ENCODE measurements at regions not wholly inside any gene's neighbourhood (a gene's known extent, or its start where the extent isn't known, plus 50 kb on each side); places are given as distances from the start of the nearest gene placed in this dataset.
"Not testable (repeated sequence)": the region's sequence is repeated elsewhere in the genome, so short reads cannot be mapped to it uniquely, and the experiment has no call there.

DNA sequence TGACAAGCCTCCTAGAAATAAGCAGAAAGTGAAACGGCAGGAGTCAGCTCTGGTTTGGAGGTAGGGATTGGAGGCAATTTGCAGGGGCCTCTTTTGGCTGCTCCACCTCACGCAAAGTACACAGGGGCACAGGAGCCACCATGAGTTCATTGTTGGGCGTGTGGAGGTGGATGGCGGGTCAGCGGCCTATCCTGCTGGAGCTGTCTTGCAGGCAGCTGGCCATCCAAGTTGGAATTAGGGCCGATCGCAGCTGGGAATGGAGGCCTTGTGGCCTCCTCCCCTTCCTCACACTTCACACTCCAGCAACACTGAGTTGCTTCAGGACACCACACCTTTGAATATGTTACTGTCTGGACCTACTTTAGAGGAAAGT, 171.5 kb downstream of the MYCN start:
- no peak for DNase-seq

DNA sequence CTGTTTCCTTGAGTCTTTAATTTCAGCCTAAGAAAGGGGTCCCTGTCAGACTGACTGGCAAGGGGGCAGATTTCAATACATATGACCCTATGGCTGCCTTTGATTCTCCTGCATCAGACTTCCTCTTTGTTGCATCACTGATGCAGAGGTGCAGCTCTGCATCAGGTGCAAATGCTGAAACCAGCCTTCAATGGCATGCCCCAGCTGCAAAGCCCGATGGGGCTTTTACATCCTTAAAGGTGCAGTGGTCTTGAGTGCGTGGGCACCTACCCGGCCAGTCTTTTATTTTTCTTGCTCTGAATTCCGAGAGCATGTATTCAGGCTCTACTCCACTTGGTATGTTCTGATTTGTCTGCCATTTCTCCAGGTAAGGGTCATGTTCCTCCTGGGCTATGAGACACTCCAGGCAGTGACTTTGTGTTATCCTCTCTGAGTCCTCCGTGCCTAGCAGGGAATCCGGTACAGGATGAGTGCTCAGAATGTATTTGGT, 169.5 kb downstream of the MYCN start:
- no peak for DNase-seq

DNA sequence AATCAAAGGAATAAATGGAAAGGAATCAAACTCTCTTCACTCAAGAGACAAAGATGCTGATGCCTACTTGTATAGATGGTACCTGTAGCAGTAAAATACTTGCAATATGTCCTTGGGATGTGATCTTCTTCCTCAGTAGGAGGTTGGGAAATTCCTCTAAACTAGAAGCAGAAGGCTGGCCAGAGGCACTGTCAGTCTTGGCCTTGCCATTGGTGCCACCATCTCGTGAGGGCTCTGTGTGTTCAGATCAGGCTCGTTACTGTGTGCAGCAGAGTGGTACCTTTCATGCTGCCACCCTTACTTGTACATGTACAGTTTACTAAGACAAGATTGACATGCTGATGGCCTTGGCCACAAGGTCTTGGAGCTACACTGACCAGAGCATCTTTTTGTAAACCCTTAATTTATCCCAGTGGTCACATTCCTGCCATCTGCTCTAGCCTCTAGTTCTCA, 169.0 kb downstream of the MYCN start:
- no peak for DNase-seq

DNA sequence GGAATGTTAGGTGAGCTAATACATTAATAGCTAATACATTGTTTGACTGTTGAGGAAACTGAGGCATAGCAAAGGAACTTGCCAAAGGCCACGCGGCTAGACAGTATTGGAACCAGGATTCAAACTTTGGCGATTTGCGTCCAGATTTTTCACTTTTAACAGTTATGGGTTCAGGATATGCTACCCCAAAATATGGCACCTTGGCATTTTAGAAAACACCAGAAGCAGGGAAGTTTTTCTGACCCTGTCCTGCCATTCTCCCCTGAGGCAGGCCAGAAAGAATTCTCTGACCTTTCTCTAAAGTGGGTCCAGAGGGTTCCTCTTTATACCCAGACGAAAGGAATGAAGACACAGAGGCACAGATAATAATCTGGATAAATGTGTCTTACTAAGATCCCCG, 166.9 kb downstream of the MYCN start:
- DNase-seq, result no peak

DNA sequence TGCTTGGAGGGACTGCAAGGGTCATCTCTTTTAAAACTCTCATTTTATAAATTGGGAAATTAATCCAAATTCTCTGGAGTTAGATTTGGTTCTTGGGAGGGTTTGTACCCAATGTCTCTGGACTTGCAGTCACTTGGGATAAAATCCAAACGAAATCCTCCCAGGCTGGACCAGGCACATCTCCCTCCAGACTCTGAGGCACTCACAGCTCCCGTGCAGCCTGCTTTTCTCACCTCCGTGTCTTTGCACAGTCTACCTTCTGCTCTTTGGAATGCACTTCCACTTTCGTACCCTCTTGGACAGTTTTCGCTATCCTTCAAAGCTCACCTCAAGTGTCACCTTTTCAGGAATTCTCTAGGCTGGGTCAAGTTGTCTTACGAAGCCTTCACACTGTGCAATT, 166.3 kb downstream of the MYCN start:
- DNase-seq, result no peak

DNA sequence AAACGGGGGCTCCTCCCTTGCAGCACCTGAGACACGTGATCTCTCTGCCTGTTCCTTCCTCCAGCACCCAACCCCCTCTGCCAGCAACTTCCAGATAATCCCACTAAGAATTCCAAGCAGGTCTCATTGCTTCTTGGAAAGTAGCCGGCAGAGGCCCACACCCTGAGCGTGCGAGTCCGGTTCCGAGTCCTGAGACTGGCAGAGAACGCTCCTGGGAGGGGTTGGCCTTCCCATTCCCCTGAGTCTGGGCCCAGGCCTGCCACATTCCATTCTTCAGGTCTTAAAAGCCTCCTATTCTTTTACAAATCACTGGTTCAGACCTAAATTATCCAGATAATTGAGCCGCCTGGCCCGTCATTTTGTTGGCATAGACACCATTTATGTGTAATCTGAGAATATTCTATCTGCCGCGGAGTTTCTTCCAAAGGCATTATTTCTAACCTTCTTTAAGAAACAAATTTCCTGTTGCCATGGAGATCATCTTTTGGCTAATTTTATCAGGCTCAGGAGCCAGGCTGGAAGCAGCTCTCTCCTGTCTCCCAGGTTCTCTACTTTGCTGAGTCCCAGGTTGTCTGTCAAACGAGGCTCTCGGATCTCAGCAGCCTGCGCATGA, 165.4 kb downstream of the MYCN start:
- peak; percentile 95 for DNase-seq

DNA sequence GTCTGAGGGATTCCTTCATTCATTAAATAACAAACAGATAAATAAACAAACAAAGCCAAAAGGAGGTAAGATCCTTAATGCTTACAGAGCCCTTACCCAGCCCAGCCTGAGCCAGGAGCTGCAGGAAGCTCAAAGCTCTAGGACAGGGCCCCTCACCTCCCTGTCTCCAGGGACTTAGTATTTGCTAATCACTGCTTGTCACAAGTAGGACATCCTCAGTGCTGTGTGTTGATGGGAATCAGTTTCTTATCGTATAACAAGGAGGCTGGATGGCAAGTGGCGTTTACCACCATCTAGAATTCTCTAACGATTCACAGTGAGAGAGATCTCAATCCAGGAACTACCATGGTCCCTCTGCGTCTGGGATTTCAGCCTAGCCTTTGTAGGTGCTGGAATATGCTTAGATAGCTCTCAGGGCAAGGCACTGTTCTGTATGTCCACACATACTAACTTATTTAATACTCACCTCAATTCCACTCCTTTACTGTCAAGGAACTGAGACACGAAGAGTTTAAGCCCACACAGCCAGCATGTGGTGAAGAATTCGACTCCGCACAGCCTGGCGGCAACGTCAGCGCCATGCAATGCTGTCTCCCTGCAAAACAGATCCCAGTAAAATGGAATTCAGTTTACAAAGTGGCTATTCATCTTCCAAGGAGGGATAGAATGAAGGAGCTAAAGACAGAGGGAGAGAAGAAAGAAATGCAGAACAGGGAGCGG, 164.8 kb downstream of the MYCN start:
- peak; percentile 72 for DNase-seq

DNA sequence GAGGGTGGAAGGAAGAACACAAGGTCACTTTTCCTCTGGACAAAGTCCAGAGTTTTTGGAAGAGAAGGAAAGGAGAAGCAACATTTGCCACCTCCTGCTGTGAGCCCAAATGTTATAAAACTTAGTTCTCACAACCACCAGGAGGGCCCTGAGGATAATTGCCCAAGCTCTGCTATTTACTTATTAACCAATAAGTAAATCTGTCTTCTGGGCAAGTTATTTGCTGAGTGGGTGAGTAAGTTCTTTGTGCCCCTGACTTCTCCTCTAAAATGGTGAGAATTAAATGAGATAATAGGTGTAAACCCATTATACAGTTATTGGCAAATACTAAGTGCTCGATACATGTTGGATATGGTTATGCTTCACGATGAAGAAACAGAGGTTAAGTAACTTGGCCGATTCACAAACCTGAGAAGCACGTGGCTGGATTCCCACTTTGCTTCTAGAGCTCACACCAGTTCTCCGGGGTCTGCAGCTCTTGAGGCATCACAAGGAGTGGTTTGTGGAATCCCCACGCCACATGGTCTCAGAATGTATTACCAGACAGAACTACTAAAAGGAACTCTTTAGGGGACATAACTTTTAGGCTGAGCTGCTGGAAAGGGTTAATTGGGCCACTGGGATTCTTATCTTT, 164.1 kb downstream of the MYCN start:
- no peak for DNase-seq

DNA sequence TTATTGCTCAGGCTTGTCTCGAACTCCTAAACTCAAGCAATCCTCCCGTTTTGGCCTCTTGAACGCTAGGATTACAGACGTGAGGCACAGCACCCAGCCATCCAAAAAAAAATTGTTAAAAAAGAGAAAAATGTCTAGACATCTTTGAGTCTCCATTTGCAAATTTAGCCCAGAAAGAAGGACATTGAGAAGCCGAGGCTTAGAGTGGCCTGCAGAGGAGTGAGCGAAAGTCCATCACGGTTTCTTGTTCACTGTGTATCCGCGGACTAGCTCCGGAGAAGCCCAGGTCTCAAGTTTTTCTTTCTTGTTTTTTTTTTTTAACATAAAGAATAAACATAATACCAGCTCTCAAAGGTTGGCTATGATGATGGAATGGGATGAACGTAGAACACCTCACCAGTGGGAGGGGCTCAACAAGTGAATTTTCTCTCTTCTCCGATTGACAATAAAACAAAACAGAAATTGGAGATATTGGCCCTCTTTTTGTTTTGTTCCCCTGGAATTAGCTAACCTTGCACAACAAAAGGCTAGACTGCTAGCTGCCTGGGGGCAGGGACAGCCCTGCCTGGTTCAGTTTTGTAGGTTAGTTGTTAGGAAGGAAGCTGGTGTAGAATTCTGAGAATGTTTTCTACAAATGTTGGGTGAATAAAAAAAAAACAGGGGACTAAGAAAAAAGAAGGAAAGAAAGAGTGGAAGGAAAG, 163.4 kb downstream of the MYCN start:
- no peak for DNase-seq

DNA sequence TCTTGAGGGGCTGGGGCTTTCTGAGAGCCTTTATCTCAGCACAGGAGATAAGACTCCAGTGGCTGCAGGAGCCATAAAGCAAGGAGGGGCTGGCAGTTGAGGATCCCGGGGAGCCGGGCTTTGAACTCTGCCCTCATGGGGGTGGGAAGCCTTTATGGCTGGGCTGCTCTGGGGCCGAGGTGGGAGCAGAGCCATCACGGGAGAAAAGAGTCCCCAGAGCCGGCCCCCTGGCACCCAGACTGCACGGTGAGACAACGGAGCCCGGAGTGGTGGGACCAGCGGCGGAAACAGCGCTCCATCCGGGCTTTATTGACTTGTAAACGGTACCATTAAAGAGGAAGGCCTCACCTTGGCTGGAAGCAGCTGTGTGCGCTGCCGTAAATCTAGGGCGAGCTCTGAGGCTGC, 162.6 kb downstream of the MYCN start:
- DNase-seq, result peak; percentile 65

DNA sequence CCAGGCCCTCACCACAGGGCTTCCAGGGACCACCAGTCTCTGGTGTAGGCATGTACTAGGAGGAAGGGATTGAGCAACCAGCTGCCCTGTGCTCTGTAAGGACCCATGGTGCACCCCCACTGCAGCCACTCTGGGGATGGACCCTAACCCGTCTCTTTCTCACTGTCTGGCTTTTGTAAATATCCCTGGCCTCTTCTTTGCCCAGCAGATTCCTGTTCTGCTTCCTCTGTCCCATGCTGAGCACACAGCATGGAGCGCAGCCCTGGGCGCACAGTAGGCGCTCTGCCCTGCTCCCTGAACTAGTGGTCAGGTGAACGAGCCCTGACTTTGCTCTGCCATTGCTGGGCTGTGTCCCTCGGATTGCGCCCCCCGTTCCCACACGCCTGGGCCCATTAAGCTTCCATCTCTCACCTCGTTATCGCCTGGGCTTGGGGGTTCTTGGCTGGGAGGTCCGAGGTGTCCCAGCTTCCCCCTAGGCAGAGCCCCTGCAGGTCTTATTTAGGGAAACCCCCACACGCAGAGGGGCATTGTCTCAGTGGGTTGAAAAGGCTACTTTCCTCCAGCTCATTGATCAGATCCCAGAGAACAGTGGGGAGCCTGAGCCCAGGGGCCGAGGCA, 162.1 kb downstream of the MYCN start:
- DNase-seq, result no peak

DNA sequence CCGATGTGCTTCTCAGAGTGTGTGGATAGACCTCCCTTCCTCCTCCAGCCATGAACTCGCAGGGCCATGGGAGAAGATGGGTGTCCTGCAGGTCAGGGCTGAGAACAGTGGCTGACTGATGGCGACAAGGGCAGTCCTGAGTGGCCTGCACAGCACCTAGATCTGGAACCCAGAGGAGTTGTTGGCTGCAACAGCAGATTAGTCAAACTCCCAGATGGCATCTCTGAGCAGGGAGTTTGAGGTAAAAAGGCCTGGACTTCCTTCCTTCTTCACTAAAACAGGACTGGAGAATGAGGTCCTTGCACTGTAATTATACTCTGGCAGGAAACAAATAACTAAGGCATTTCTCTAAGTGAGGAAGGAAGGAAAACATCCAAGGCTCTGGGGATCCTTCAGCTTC, 160.8 kb downstream of the MYCN start:
- no peak for DNase-seq

DNA sequence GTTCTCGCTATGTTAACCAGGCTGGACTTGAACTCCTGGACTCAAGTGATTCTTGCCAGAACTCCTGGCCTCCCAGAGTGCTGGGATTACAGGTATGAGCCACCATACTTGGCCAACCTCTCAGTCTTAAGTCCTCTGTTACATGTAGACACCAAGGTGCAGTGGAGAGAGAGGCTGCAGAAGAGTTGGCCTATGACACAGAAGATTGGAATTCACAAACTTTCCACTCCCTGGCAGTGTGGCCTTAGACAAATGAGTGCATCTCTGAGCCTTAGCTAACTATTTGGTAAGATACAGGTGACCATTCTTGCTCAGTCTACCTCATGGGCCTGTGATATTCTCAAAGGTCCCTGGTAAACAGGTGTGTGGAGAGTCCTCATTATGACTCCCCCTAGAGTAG, 159.7 kb downstream of the MYCN start:
- peak; percentile 74 for DNase-seq

DNA sequence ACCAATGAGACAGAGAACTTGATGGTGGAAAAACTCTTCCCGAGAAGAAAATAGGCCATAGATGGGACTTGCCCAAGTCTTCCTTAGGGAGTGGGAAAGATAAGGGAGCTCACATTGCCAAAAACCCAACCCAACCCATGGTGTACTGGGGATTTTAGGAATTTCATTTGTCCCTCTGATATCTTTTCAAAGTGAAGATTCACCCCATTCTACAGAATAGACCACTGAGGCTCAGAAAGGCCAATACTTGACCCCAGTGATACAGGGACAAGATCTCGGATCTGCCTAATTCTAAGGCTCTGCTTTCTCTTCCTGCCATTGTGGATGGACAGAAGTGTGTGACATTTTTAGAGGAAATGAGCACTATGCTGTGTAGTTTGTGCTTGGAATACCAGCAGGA, 159.0 kb downstream of the MYCN start:
- no peak for DNase-seq

DNA sequence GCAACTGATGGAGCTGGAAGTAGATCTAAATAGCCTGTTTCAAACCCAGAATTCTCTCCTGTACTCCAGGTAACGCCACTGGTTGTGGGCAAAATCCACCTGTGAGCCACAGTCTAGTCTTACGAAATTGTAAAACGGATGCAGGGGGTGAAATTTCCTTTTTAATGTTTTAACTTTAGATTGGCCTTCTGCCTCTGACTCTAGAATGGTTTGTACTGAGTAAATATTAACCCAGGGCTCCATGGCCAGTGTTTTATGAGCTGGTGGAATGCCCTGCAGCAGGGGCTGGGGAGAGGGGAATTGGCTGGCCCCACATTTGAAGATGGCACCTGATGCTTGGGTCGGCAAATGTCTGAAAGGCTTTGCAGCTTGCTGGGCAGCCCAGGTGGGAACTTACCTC, 156.6 kb downstream of the MYCN start:
- no peak for DNase-seq

DNA sequence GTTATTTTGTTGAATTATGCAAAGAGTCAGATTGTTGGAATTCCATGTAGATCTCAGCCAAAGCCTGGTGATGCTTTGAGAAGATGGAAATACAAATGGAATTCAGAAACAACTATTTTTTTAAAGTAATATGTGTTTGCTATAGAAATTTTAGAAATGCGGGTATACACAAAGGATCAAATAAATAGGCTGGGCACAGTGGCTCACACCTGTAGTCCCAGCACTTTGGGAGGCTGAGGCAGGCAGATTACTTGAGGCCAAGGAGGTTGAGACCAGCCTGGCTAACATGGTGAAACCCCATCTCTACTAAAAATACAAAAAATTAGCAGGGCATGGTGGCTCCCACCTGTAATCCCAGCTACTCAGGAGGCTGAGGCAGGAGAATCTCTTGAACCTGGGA, 155.1 kb downstream of the MYCN start:
- DNase-seq, result not testable (repeated sequence)

DNA sequence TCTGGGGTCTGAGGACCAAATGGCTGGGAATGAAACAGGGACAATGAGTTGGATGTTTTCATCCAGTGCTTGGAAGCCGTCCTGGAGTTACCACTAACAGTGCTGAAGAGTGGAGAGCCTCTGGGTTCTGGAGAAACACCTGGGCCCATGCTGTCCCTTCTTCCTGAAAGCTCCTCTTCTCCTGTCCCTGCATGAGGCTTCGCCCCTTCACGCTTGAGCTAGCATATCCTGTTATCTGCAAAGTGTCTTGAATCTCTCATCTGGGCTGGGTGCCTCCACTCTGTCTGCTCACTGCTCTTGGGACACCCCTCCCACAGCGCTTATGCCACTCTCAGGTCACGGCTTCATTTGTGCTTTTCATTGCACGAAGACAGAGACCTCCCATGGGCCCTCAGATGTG, 154.5 kb downstream of the MYCN start:
- no peak for DNase-seq

DNA sequence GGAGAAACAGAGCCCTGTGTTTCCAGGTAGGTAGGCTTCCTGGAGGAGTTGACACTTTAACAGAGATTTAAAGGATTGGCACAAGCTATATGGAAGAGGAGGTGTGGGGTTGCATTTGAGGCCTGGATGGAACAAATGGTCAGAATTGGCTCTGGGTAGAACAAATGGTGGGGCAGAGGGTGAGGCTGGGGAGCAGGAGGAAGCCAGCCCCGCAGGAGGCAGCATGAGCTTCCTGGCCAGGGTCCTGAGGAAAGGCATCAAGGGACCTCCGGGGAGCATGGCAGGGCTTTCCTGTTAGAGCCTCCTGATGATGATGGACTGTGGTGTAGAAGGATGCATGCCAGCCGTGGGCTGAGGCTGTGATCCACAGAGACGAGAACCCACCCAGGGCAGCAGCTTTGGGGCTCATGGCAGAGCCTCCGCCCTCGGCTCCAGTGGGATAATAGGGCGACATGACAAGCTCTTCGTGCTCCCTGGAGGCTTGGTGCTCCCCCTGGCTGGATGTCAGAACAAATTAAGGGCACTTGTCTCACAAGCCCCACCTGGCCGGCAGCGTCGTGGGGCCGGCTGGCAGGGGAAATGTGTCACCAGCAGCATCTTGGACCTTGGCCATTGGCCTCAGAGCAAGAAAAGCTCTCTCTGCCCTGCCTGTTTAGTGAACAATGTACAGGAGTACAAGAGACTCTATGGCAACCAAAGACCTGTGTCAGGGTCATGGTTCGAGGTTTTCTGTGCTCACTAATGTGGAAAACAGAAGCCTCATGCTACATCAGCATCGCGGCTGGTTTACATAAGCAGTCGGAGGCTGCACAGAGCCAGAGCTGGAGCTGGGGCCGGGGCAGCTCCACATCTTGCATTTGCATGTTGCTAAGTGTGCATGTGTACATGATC, 153.5 kb downstream of the MYCN start:
- no peak for DNase-seq

DNA sequence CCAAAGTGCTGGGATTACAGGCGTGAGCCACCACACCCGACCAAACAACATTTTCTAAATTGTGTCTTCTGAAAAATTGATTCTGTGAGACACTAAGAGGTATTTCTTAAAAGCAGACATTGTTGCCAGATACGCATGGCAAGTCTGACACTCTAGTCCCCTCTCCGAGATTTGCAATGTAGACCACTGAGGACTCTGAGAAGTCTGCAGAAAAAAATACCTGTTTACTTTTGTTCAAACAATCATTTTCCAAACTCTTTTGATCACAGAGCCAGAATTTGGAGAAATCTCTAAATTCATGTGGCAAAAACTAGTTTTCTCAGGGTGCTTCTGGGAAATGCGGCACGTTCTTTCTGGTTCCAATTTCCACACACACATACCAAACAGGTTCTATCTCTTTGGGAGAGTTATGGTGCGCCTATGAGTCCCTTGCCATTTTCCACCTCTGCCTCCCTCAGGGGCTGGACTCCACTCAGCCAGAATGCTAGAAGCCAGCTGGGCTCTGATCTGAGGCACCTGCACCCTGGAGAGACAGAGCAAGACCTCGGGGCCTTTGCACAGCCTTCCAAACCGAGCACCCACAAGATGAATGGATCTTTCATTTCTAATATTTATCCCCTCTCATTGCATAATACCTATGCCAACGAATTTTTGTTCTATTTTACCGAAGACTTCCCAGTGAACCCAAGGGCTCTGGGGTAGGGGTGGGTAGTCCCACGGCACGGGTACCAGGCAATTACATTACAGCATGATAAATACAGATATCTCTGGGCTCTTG, 152.7 kb downstream of the MYCN start:
- no peak for DNase-seq

DNA sequence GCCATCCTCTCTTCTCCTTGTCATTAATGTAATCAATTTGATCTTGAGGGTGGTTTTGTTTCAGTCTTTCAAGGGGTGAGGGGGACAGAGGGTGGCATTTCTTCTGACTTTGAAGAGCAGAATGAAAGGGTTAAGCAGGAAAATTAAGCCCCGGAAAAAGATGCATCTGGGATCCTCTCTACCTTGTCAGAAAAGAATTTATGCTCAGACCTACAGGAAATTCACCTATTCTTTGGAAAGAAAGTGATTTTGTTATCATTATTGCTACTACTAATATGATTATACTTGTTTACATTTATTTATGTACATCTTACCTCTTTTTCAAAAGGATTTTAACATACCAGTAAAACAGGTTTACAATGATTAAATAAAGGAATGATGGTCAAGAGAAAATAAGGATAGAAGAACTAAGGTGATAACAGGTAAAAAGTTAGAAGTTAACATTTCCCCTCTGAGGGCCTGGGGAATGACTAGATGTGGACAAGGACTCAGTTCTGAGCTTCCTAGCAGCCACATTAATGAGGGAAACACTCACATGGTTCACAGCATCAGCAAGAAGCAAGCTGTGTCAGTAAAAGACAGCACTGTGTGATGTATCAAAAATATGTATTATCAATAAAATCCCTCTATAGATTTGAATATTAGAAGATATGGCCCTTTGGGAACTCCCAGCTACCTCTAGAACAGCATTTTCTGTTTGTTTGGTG, 151.4 kb downstream of the MYCN start:
- no peak for DNase-seq
